HFFc6 (cell line): ENCODE measurements at regions not wholly inside any gene's neighbourhood (a gene's known extent, or its start where the extent isn't known, plus 50 kb on each side); places are given as distances from the start of the nearest gene placed in this dataset.

ENCODE experiments used
- DNase-seq: peaks from one replicate; pipeline ENCODE4 v3.0.0-alpha.2; 2018
- H3K27ac Mint-ChIP-seq: 2 replicates; pipeline ENCODE4 v1.8.0; 2020; ENCODE audit warnings: mild to moderate bottlenecking, mixed read lengths
- H3K27me3 Mint-ChIP-seq: 2 replicates; pipeline ENCODE4 v1.8.0; 2021; ENCODE audit warnings: mild to moderate bottlenecking, moderate library complexity, mixed read lengths; ENCODE audit not compliant: insufficient read depth
- H3K36me3 Mint-ChIP-seq: 2 replicates; pipeline ENCODE4 v1.8.0; 2021; ENCODE audit warnings: low read depth, mixed read lengths
- H3K4me1 Mint-ChIP-seq: 2 replicates; pipeline ENCODE4 v1.8.0; 2020; ENCODE audit warnings: low read depth, mixed read lengths
- H3K4me3 Mint-ChIP-seq: 2 replicates; pipeline ENCODE4 v1.8.0; 2020; ENCODE audit warnings: mild to moderate bottlenecking, moderate library complexity, mixed read lengths
- H3K9me3 Mint-ChIP-seq: 2 replicates; pipeline ENCODE4 v1.8.0; 2020; ENCODE audit warnings: mild to moderate bottlenecking, mixed read lengths
- TF ChIP-seq, protein P1 (sequence below): fragments of 200-600 bp; sonication (generic); IDR thresholded peaks from 2 replicates; pipeline ENCODE4 v1.5.0; 2021; ENCODE audit warnings: antibody characterized with exemption, mild to moderate bottlenecking

GRCh38 chr3:99549220-99549619 is 89.2 kb upstream of the COL8A1 start:
- Mint-ChIP-seq H3K4me1 (peaks cover 26% of the 10 kb centered on the region), H3K27me3 (peaks cover 1% of the 10 kb centered on the region; the same call in 1 of the 2 replicates)
- no peak for DNase-seq

GRCh38 chr3:99548674-99549073 is 89.7 kb upstream of the COL8A1 start:
- H3K27me3 Mint-ChIP-seq = peaks cover 1% of the 10 kb centered on the region; the same call in 1 of the 2 replicates
- no peaks in the 10 kb centered on the region for H3K9me3 Mint-ChIP-seq
- H3K4me1 Mint-ChIP-seq = peaks cover 31% of the 10 kb centered on the region
- no peak overlapping the region for H3K4me3 Mint-ChIP-seq
- TF ChIP-seq, protein P1, sequence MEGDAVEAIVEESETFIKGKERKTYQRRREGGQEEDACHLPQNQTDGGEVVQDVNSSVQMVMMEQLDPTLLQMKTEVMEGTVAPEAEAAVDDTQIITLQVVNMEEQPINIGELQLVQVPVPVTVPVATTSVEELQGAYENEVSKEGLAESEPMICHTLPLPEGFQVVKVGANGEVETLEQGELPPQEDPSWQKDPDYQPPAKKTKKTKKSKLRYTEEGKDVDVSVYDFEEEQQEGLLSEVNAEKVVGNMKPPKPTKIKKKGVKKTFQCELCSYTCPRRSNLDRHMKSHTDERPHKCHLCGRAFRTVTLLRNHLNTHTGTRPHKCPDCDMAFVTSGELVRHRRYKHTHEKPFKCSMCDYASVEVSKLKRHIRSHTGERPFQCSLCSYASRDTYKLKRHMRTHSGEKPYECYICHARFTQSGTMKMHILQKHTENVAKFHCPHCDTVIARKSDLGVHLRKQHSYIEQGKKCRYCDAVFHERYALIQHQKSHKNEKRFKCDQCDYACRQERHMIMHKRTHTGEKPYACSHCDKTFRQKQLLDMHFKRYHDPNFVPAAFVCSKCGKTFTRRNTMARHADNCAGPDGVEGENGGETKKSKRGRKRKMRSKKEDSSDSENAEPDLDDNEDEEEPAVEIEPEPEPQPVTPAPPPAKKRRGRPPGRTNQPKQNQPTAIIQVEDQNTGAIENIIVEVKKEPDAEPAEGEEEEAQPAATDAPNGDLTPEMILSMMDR = no peak
- no peak overlapping the region for H3K27ac Mint-ChIP-seq
- DNase-seq = no peak
- no peaks in the 10 kb centered on the region for H3K36me3 Mint-ChIP-seq

More at GRCh38 chr3:99549220-99549619, 89.2 kb upstream of the COL8A1 start:
- Mint-ChIP-seq H3K4me3 (no peak overlapping the region), H3K9me3 (no peaks in the 10 kb centered on the region), H3K36me3 (no peaks in the 10 kb centered on the region), H3K27ac (no peak overlapping the region)
- TF ChIP-seq, protein P1 = no peak

DNA sequence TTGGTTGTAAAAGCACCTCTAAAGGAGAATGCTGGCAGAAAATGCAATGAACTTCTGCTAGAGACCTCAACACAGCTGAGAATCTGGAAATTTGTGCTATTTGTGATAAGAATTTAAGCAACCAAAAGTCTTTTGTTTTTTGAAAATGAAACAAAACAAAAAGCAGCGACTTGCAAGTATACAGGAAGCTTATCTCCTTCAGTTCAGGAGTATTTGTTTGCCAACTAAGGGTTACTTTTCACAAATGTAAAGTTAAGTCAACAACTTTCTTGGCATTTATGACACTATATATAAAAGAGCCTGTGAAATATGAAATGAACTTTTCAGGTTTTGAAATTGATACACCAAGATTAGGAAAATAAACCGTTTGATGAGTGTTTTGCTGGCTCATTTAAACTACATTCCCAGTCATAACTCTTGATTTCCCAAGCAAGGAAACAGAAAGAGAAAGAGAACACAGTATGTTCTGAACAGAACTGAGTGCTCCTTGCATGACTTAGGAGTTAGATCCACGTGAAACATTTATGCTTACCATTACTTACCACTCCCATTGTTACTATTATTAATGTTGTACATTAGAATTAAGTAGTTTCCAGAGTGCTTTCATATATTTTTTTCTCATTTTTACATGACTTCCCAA is 92.3 kb upstream of the COL8A1 start:
- Mint-ChIP-seq H3K27me3 (no peaks in the 10 kb centered on the region), H3K9me3 (no peaks in the 10 kb centered on the region), H3K36me3 (peaks cover 6% of the 10 kb centered on the region; the same call in 1 of the 2 replicates), H3K4me3 (no peak overlapping the region), H3K27ac (no peak overlapping the region), H3K4me1 (peaks cover 46% of the 10 kb centered on the region)
- no peak for DNase-seq
- TF ChIP-seq, protein P1 = no peak

DNA sequence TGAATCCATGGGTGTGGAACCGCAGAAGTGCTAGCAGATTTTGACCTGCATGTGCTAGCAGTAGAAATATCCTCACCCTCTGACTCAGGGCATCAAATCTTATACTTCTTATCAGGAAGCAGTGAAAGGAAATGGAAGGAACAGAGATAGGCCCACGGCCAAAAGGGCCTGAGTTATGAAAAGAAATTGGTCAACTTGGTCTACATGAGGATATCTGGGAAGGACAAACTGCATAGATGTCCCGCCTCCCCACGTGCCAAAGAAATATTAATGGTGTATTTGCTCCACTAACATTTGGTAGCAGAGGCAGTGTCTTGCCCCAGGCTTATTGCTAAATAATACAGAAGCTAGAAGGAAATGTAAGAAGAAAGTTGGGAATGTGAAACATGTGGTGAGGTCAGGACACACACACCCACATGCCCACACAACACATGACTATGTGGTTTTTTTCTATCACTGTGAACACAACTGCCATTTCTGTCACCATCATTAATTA is 93.6 kb upstream of the COL8A1 start:
- TF ChIP-seq, protein P1 = no peak
- H3K27me3 Mint-ChIP-seq = no peaks in the 10 kb centered on the region
- H3K9me3 Mint-ChIP-seq = no peaks in the 10 kb centered on the region
- H3K36me3 Mint-ChIP-seq = peaks cover 6% of the 10 kb centered on the region; the same call in 1 of the 2 replicates
- H3K4me3 Mint-ChIP-seq = no peak overlapping the region
- peak; percentile 54 for DNase-seq
- H3K4me1 Mint-ChIP-seq = peaks cover 46% of the 10 kb centered on the region
- H3K27ac Mint-ChIP-seq = peak overlapping the region; percentile 4

GRCh38 chr3:99543796-99544195 is 94.6 kb upstream of the COL8A1 start:
- Mint-ChIP-seq H3K4me1 (peaks cover 46% of the 10 kb centered on the region), H3K36me3 (peaks cover 6% of the 10 kb centered on the region; the same call in 1 of the 2 replicates), H3K4me3 (no peak overlapping the region), H3K9me3 (no peaks in the 10 kb centered on the region), H3K27ac (no peak overlapping the region), H3K27me3 (no peaks in the 10 kb centered on the region)
- TF ChIP-seq, protein P1 = no peak
- no peak for DNase-seq
